Heart left ventricle (tissue), 13 donors: ENCODE measurements at regions not wholly inside any gene's neighbourhood (a gene's known extent, or its start where the extent isn't known, plus 50 kb on each side); places are given as distances from the start of the nearest gene placed in this dataset.

Source experiments
- CTCF ChIP-seq, 12 donors: fragments of 200-600 bp; sonication (generic) in 4 of 12; IDR thresholded peaks; one replicate each; pipeline versions ENCODE4 v1.5.0 to v1.8.0; 2018 to 2022; ENCODE audit warnings: antibody characterized with exemption in 12 of 12, mild to moderate bottlenecking in 5 of 12
- POLR2A ChIP-seq, 2 donors: fragments of 450-650 bp; IDR thresholded peaks; one replicate each; pipeline ENCODE4 v1.6.1; 2017; ENCODE audit warnings: antibody characterized with exemption in 2 of 2, mild to moderate bottlenecking in 2 of 2, moderate library complexity in 2 of 2
- donor health status: ischemic (EF 13 %, LVEDD 7.1; RV severe dilation, severe dysfunction).
- donor health status: DM: no; HTN: yes; CAD: no.
- donor health status: DM: no; HTN: no; CAD: no.
- donor health status: ischemic (EF 25% LVEDD 6.9; RV normal size, moderate dysfunction).
- donor health status: ischemic (EF 25% LVEDD 5.7; RV mildly dilated, moderate dysfunction).
- donor health status: ischemic (EF 35%, LVEDD 5.7; RV mildly dilated, moderate dysfunction).
- donor health status: nonischemic (EF 11% LVEDD 7.7; RV severe dilation, severe dysfunction).
- donor health status: DM: yes; HTN: yes; CAD: no.
- donor health status: PGD.
- donor health status: ischemic (EF 29% LVEDD 5.4; RV normal size, mild dysfunction).
- donor health status: nonischemic (EF 23%, LVEDD 6.1; RV moderate dilation, normal function).

DNA sequence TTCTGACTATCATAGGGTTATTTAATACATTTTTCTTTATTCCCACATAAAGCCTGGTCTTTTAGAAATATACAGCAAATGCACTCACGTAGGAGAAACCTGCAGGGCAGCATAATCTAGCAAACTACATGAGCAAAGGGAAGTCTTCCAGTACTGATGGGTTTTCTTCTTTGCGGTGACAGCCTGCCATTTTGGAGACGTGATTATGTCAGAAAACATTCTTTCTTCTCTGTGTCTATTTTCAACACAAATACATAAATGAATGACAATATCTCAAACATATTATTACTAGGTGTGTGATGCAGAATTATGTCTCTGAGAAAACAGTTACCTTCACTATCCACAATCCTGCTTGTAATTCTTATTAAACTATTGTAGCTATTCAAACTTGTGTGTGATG, 425.0 kb downstream of the GPAM start:
- TF ChIP-seq CTCF (IDR thresholded peaks at IDR 0.05), result no peak
- TF ChIP-seq POLR2A (IDR thresholded peaks at IDR 0.05), result no peak
